ENCODE measurements at regions not wholly inside any gene's neighbourhood (a gene's known extent, or its start where the extent isn't known, plus 50 kb on each side); places are given as distances from the start of the nearest gene placed in this dataset.

GRCh38 chr2:45069684-45070083, 60.4 kb upstream of the SIX2 start:
- H3K4me1 ChIP-seq (ENCODE audit: control insufficient read depth in 4 of 4, insufficient read depth in 4 of 4, low read length in 3 of 4), result no peaks in the 10 kb centered on the region
- H3K9ac ChIP-seq (ENCODE audit: low read depth in 1 of 2, low read length in 2 of 2), result no peak overlapping the region
- no peak overlapping the region for H3K4me3 ChIP-seq (ENCODE audit: low read depth in 1 of 3, low read length in 3 of 3)
- TF ChIP-seq YY1 (IDR thresholded peaks at IDR 0.05), result no peak
- no peak for TF ChIP-seq RAD21 (IDR thresholded peaks at IDR 0.05)
- TF ChIP-seq HNF4G (IDR thresholded peaks at IDR 0.05), result no peak
- no peak for TF ChIP-seq TAF1 (conservative IDR thresholded peaks at IDR 0.05)
- no peak for TF ChIP-seq HNF4A (conservative IDR thresholded peaks at IDR 0.05)
- no peak for TF ChIP-seq EGR1 (IDR thresholded peaks at IDR 0.05; ENCODE audit: low read depth in 2 of 2)
- TF ChIP-seq REST (IDR thresholded peaks at IDR 0.05), result no peak
- no peak for TF ChIP-seq SP1 (IDR thresholded peaks at IDR 0.05)
- no peak for TF ChIP-seq FOXA1 (IDR thresholded peaks at IDR 0.05)
- TF ChIP-seq GABPA (IDR thresholded peaks at IDR 0.05 in 1 of 2, conservative IDR thresholded peaks at IDR 0.05 in 1 of 2), result no peak
- no peak for TF ChIP-seq NR2F2 (IDR thresholded peaks at IDR 0.05)
- TF ChIP-seq JUND (IDR thresholded peaks at IDR 0.05), result no peak
- TF ChIP-seq CTCF (IDR thresholded peaks at IDR 0.05; ENCODE audit: low read depth, low read length, missing input control), result no peak
- TF ChIP-seq ZBTB33 (IDR thresholded peaks at IDR 0.05), result no peak
- no peak for TF ChIP-seq RXRA (IDR thresholded peaks at IDR 0.05)
- no peak for TF ChIP-seq ATF3 (IDR thresholded peaks at IDR 0.05)
- no peak for TF ChIP-seq MAX (IDR thresholded peaks at IDR 0.05)
- no peak for TF ChIP-seq FOXA2 (IDR thresholded peaks at IDR 0.05)
- no peaks in the 10 kb centered on the region for H3K9me3 ChIP-seq (ENCODE audit: control insufficient read depth in 4 of 4, low read length in 3 of 4)
- no peak overlapping the region for H3K27ac ChIP-seq (ENCODE audit: low read depth in 1 of 2, low read length in 2 of 2)
- H3K27me3 ChIP-seq (ENCODE audit: control insufficient read depth in 4 of 4, insufficient read depth in 4 of 4, low read length in 3 of 4), result peaks cover 0 to 2% (median 0%) of the 10 kb centered on the region in 4 donors
- no peak for DNase-seq (ENCODE audit: low spot score)
- WGBS, result 88% methylated on average over 5 of the region's 5 CpGs
- no peaks in the 10 kb centered on the region for H3K36me3 ChIP-seq (ENCODE audit: control insufficient read depth in 4 of 4, insufficient read depth in 3 of 4, low read depth in 1 of 4, low read length in 3 of 4)
